Esophagus squamous epithelium (tissue), 5 donors: ENCODE measurements at regions not wholly inside any gene's neighbourhood (a gene's known extent, or its start where the extent isn't known, plus 50 kb on each side); places are given as distances from the start of the nearest gene placed in this dataset.

Experiments
- DNase-seq: peaks from one replicate; lab custom pipeline; 2025; lab: John Stamatoyannopoulos, UW
- H3K27ac ChIP-seq, 4 donors: fragments of 200-600 bp; sonication (generic); one replicate each; pipeline ENCODE4 v1.5.1; 2016 to 2019; ENCODE audit warnings: mild to moderate bottlenecking in 1 of 4
- H3K27me3 ChIP-seq, 4 donors: fragments of 200-600 bp; sonication (generic); 1 replicate in 3 of 4; 2 replicates in 1 of 4; pipeline versions ENCODE4 v1.5.1 to v1.6.0; 2017 to 2021; ENCODE audit warnings: antibody characterized with exemption in 1 of 4
- H3K36me3 ChIP-seq, 3 donors: fragments of 200-600 bp; sonication (generic); one replicate each; pipeline ENCODE4 v1.5.1; 2016 to 2019
- H3K4me1 ChIP-seq, 3 donors: fragments of 200-600 bp; sonication (generic); one replicate each; pipeline ENCODE4 v1.5.1; 2017 to 2019
- H3K4me3 ChIP-seq, 4 donors: fragments of 200-600 bp; sonication (generic); 1 replicate in 3 of 4; 2 replicates in 1 of 4; pipeline ENCODE4 v1.5.1; 2016 to 2019; ENCODE audit warnings: mild to moderate bottlenecking in 2 of 4, moderate library complexity in 1 of 4
- H3K9me3 ChIP-seq, 3 donors: fragments of 200-600 bp; sonication (generic); one replicate each; pipeline ENCODE4 v1.5.1; 2016 to 2019
- CTCF ChIP-seq, 6 experiments: fragments of 450-650 bp in 4 of 6; fragments of 200-600 bp in 2 of 6; sonication (generic) in 2 of 6; IDR thresholded peaks; one replicate each; pipeline ENCODE4 v1.5.1; 2016 to 2019; ENCODE audit warnings: antibody characterized with exemption in 6 of 6, mild to moderate bottlenecking in 4 of 6, moderate library complexity in 4 of 6
- POLR2A ChIP-seq, 4 donors: fragments of 450-650 bp; IDR thresholded peaks; one replicate each; pipeline ENCODE4 v1.6.1; 2017; ENCODE audit warnings: antibody characterized with exemption in 4 of 4, mild to moderate bottlenecking in 4 of 4, moderate library complexity in 3 of 4
- WGBS, 2 donors: methylation state at CpG; one replicate each; pipeline ENCODE4 v1.1.5; 2018; 5-methylcytosine and 5-hydroxymethylcytosine counted together
- intact Hi-C: fragments of 100-400 bp; cut with DNase I; formaldehyde crosslinking; loops from one replicate; pipeline ENCODE4 v1.15.0; 2022
- donor health status: DM: yes; HTN: yes; CAD: no.

DNA sequence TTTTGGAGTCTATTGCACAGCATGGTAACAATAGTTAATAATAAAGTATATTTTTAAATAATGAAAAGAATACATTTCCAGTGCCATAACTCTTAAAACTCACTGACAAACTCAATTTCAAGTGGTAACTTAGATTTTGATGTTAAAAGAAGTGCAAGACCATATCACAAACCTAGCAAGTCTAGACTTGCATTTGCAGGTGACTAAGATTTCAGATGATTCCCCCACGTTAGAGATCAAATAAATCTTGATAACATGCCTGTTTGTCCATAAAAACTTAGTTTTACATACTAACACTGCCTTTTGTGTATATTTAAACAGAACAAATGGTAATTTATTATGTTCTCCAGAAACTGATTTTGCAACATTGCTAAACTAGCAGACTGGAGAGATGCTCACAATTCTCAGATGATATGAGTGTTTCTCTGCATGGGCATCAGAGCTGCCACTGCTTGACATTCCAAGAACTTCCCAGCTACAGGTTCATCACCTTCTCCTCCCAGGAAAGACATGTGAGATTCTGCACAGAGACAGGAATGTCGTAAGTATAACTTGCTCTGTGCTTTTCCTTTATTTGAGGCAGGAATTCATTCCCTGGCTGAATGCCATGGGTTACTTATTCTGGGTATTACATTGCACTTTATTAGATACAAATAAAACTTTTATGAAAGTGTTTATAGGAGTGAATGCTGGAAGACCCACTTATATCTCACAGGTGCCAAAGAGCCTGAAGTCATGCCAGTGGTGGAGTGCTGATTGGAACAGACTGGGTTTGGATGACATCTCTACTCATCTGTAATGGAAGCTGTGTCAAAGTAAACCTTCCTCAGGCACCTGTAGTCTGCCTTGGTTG is 160.2 kb upstream of the FOXA2 start:
- Histone ChIP-seq H3K9me3 (no peaks in the 10 kb centered on the region), H3K4me1 (peaks cover 0 to 29% (median 20%) of the 10 kb centered on the region in 3 donors), H3K4me3 (no peak overlapping the region), H3K36me3 (no peaks in the 10 kb centered on the region), H3K27me3 (no peaks in the 10 kb centered on the region), H3K27ac (peak overlapping the region in 2 of 4 donors; percentile 29 to 59)
- WGBS, 2 donors, result 17 to 24% methylated on average over 2 of the region's 2 CpGs
- TF ChIP-seq CTCF (IDR thresholded peaks at IDR 0.05), result no peak
- TF ChIP-seq POLR2A (IDR thresholded peaks at IDR 0.05), result no peak
- no peak for DNase-seq
- intact Hi-C loops, result no loop called here

- Histone ChIP-seq H3K36me3 (no peaks in the 10 kb centered on the region), H3K9me3 (no peaks in the 10 kb centered on the region), H3K4me1 (peaks cover 0 to 29% (median 20%) of the 10 kb centered on the region in 3 donors), H3K4me3 (no peak overlapping the region), H3K27ac (peak overlapping the region in 1 of 4 donors; percentile 16), H3K27me3 (no peaks in the 10 kb centered on the region)
- no peak for DNase-seq
- intact Hi-C loops, result no loop called here
- no peak for TF ChIP-seq CTCF (IDR thresholded peaks at IDR 0.05)
- TF ChIP-seq POLR2A (IDR thresholded peaks at IDR 0.05), result no peak
- 31 to 35% methylated on average over 1 of the region's 1 CpG for whole genome bisulfite sequencing, 2 donors
Measured at GRCh38 chr20:22745194-22745500, 160.8 kb upstream of the FOXA2 start.

- intact Hi-C loops, result no loop called here
- TF ChIP-seq POLR2A (IDR thresholded peaks at IDR 0.05), result no peak
- TF ChIP-seq CTCF (IDR thresholded peaks at IDR 0.05), result no peak
- H3K36me3 ChIP-seq, result no peaks in the 10 kb centered on the region
- H3K9me3 ChIP-seq, result no peaks in the 10 kb centered on the region
- no peak for DNase-seq
- H3K4me1 ChIP-seq, result peaks cover 0 to 29% (median 20%) of the 10 kb centered on the region in 3 donors
- no peaks in the 10 kb centered on the region for H3K27me3 ChIP-seq
- H3K27ac ChIP-seq, result no peak overlapping the region
- WGBS, 2 donors, result 91 to 100% methylated on average over 4 to 5 of the region's 5 CpGs
- H3K4me3 ChIP-seq, result no peak overlapping the region
Measured at GRCh38 chr20:22746957-22747356, 162.6 kb upstream of the FOXA2 start.

GRCh38 chr20:22752324-22752723 is 168.0 kb upstream of the FOXA2 start:
- no peak overlapping the region for H3K27ac ChIP-seq
- H3K9me3 ChIP-seq, result no peaks in the 10 kb centered on the region
- H3K4me3 ChIP-seq, result no peak overlapping the region
- H3K36me3 ChIP-seq, result no peaks in the 10 kb centered on the region
- no peak for TF ChIP-seq CTCF (IDR thresholded peaks at IDR 0.05)
- no peak for TF ChIP-seq POLR2A (IDR thresholded peaks at IDR 0.05)
- intact Hi-C loops, result no loop called here
- no peaks in the 10 kb centered on the region for H3K27me3 ChIP-seq
- 100% methylated on average over 1 of the region's 1 CpG for WGBS, 2 donors
- DNase-seq, result no peak
- H3K4me1 ChIP-seq, result peaks cover 0 to 15% (median 0%) of the 10 kb centered on the region in 3 donors

GRCh38 chr20:22757424-22758183 is 173.2 kb upstream of the FOXA2 start:
- Histone ChIP-seq H3K9me3 (no peaks in the 10 kb centered on the region), H3K27me3 (no peaks in the 10 kb centered on the region), H3K27ac (peak overlapping the region in 1 of 4 donors; percentile 55), H3K36me3 (no peaks in the 10 kb centered on the region), H3K4me1 (peaks cover 5 to 61% (median 11%) of the 10 kb centered on the region in 3 donors), H3K4me3 (no peak overlapping the region)
- intact Hi-C loops, result no loop called here
- TF ChIP-seq CTCF (IDR thresholded peaks at IDR 0.05), result no peak
- TF ChIP-seq POLR2A (IDR thresholded peaks at IDR 0.05), result no peak
- no peak for DNase-seq
- 73 to 76% methylated on average over 10 of the region's 10 CpGs for WGBS, 2 donors
